ENCODE measurements at regions not wholly inside any gene's neighbourhood (a gene's known extent, or its start where the extent isn't known, plus 50 kb on each side); places are given as distances from the start of the nearest gene placed in this dataset.
"Not testable (repeated sequence)": the region's sequence is repeated elsewhere in the genome, so short reads cannot be mapped to it uniquely, and the experiment has no call there.

- H3K4me3 ChIP-seq (ENCODE audit: low read depth in 1 of 2, low read length in 2 of 2); H3K36me3 ChIP-seq (ENCODE audit: control insufficient read depth in 2 of 2, insufficient read depth in 2 of 2, low read length in 1 of 2); H3K4me1 ChIP-seq (ENCODE audit: control insufficient read depth in 2 of 2, insufficient read depth in 2 of 2, low read length in 1 of 2); H3K27ac ChIP-seq (ENCODE audit: low read depth in 2 of 2, low read length in 1 of 2); H3K9me3 ChIP-seq (ENCODE audit: control insufficient read depth in 2 of 2, insufficient read depth in 1 of 2, low read depth in 1 of 2, low read length in 1 of 2); H3K27me3 ChIP-seq (ENCODE audit: control insufficient read depth in 1 of 2, insufficient read depth in 2 of 2, low read length in 2 of 2): not testable (repeated sequence)
Observed at GRCh38 chr4:147168200-147168599, 222.5 kb upstream of the TTC29 start.

- 90 to 93% methylated on average over 1 of the region's 1 CpG for WGBS, 2 donors
- Histone ChIP-seq H3K4me3 (ENCODE audit: low read depth in 1 of 2, low read length in 2 of 2) (no peak overlapping the region), H3K36me3 (ENCODE audit: control insufficient read depth in 2 of 2, insufficient read depth in 2 of 2, low read length in 1 of 2) (no peaks in the 10 kb centered on the region), H3K27me3 (ENCODE audit: control insufficient read depth in 1 of 2, insufficient read depth in 2 of 2, low read length in 2 of 2) (no peaks in the 10 kb centered on the region), H3K27ac (ENCODE audit: low read depth in 2 of 2, low read length in 1 of 2) (no peak overlapping the region), H3K4me1 (ENCODE audit: control insufficient read depth in 2 of 2, insufficient read depth in 2 of 2, low read length in 1 of 2) (no peaks in the 10 kb centered on the region), H3K9me3 (ENCODE audit: control insufficient read depth in 2 of 2, insufficient read depth in 1 of 2, low read depth in 1 of 2, low read length in 1 of 2) (no peaks in the 10 kb centered on the region)
Observed at GRCh38 chr4:147173322-147173721, 227.7 kb upstream of the TTC29 start.

GRCh38 chr4:147173797-147174432, 228.3 kb upstream of the TTC29 start:
- H3K27me3 ChIP-seq (ENCODE audit: control insufficient read depth in 1 of 2, insufficient read depth in 2 of 2, low read length in 2 of 2), result no peaks in the 10 kb centered on the region
- H3K9me3 ChIP-seq (ENCODE audit: control insufficient read depth in 2 of 2, insufficient read depth in 1 of 2, low read depth in 1 of 2, low read length in 1 of 2), result no peaks in the 10 kb centered on the region
- no peaks in the 10 kb centered on the region for H3K36me3 ChIP-seq (ENCODE audit: control insufficient read depth in 2 of 2, insufficient read depth in 2 of 2, low read length in 1 of 2)
- no peaks in the 10 kb centered on the region for H3K4me1 ChIP-seq (ENCODE audit: control insufficient read depth in 2 of 2, insufficient read depth in 2 of 2, low read length in 1 of 2)
- 65 to 75% methylated on average over 7 of the region's 7 CpGs for WGBS, 2 donors
- no peak overlapping the region for H3K4me3 ChIP-seq (ENCODE audit: low read depth in 1 of 2, low read length in 2 of 2)
- no peak overlapping the region for H3K27ac ChIP-seq (ENCODE audit: low read depth in 2 of 2, low read length in 1 of 2)

GRCh38 chr4:147174591-147174990, 228.9 kb upstream of the TTC29 start:
- no peak overlapping the region for H3K4me3 ChIP-seq (ENCODE audit: low read depth in 1 of 2, low read length in 2 of 2)
- H3K36me3 ChIP-seq (ENCODE audit: control insufficient read depth in 2 of 2, insufficient read depth in 2 of 2, low read length in 1 of 2), result no peaks in the 10 kb centered on the region
- no peaks in the 10 kb centered on the region for H3K27me3 ChIP-seq (ENCODE audit: control insufficient read depth in 1 of 2, insufficient read depth in 2 of 2, low read length in 2 of 2)
- H3K27ac ChIP-seq (ENCODE audit: low read depth in 2 of 2, low read length in 1 of 2), result no peak overlapping the region
- WGBS, 2 donors, result 71 to 73% methylated on average over 1 of the region's 1 CpG
- H3K4me1 ChIP-seq (ENCODE audit: control insufficient read depth in 2 of 2, insufficient read depth in 2 of 2, low read length in 1 of 2), result no peaks in the 10 kb centered on the region
- H3K9me3 ChIP-seq (ENCODE audit: control insufficient read depth in 2 of 2, insufficient read depth in 1 of 2, low read depth in 1 of 2, low read length in 1 of 2), result no peaks in the 10 kb centered on the region

- Histone ChIP-seq H3K4me1 (ENCODE audit: control insufficient read depth in 2 of 2, insufficient read depth in 2 of 2, low read length in 1 of 2) (no peaks in the 10 kb centered on the region), H3K9me3 (ENCODE audit: control insufficient read depth in 2 of 2, insufficient read depth in 1 of 2, low read depth in 1 of 2, low read length in 1 of 2) (no peaks in the 10 kb centered on the region), H3K36me3 (ENCODE audit: control insufficient read depth in 2 of 2, insufficient read depth in 2 of 2, low read length in 1 of 2) (no peaks in the 10 kb centered on the region), H3K27me3 (ENCODE audit: control insufficient read depth in 1 of 2, insufficient read depth in 2 of 2, low read length in 2 of 2) (no peaks in the 10 kb centered on the region), H3K27ac (ENCODE audit: low read depth in 2 of 2, low read length in 1 of 2) (no peak overlapping the region), H3K4me3 (ENCODE audit: low read depth in 1 of 2, low read length in 2 of 2) (no peak overlapping the region)
- WGBS, 2 donors, result 76 to 90% methylated on average over 1 of the region's 1 CpG
Observed at GRCh38 chr4:147175460-147176025, 229.9 kb upstream of the TTC29 start.

- H3K36me3 ChIP-seq (ENCODE audit: control insufficient read depth in 2 of 2, insufficient read depth in 2 of 2, low read length in 1 of 2), result no peaks in the 10 kb centered on the region
- H3K9me3 ChIP-seq (ENCODE audit: control insufficient read depth in 2 of 2, insufficient read depth in 1 of 2, low read depth in 1 of 2, low read length in 1 of 2), result no peaks in the 10 kb centered on the region
- no peak overlapping the region for H3K27ac ChIP-seq (ENCODE audit: low read depth in 2 of 2, low read length in 1 of 2)
- no peaks in the 10 kb centered on the region for H3K27me3 ChIP-seq (ENCODE audit: control insufficient read depth in 1 of 2, insufficient read depth in 2 of 2, low read length in 2 of 2)
- no peaks in the 10 kb centered on the region for H3K4me1 ChIP-seq (ENCODE audit: control insufficient read depth in 2 of 2, insufficient read depth in 2 of 2, low read length in 1 of 2)
- 79 to 80% methylated on average over 2 of the region's 2 CpGs for WGBS, 2 donors
- no peak overlapping the region for H3K4me3 ChIP-seq (ENCODE audit: low read depth in 1 of 2, low read length in 2 of 2)
Observed at GRCh38 chr4:147182041-147182440, 236.4 kb upstream of the TTC29 start.

GRCh38 chr4:147192679-147193078, 247.0 kb upstream of the TTC29 start:
- H3K4me1 ChIP-seq (ENCODE audit: control insufficient read depth in 2 of 2, insufficient read depth in 2 of 2, low read length in 1 of 2), result no peaks in the 10 kb centered on the region
- no peak overlapping the region for H3K27ac ChIP-seq (ENCODE audit: low read depth in 2 of 2, low read length in 1 of 2)
- no peak overlapping the region for H3K4me3 ChIP-seq (ENCODE audit: low read depth in 1 of 2, low read length in 2 of 2)
- H3K27me3 ChIP-seq (ENCODE audit: control insufficient read depth in 1 of 2, insufficient read depth in 2 of 2, low read length in 2 of 2), result no peaks in the 10 kb centered on the region
- no peaks in the 10 kb centered on the region for H3K36me3 ChIP-seq (ENCODE audit: control insufficient read depth in 2 of 2, insufficient read depth in 2 of 2, low read length in 1 of 2)
- H3K9me3 ChIP-seq (ENCODE audit: control insufficient read depth in 2 of 2, insufficient read depth in 1 of 2, low read depth in 1 of 2, low read length in 1 of 2), result no peaks in the 10 kb centered on the region

GRCh38 chr4:147194114-147194513, 248.4 kb upstream of the TTC29 start:
- no peak overlapping the region for H3K27ac ChIP-seq (ENCODE audit: low read depth in 2 of 2, low read length in 1 of 2)
- H3K9me3 ChIP-seq (ENCODE audit: control insufficient read depth in 2 of 2, insufficient read depth in 1 of 2, low read depth in 1 of 2, low read length in 1 of 2), result no peaks in the 10 kb centered on the region
- no peaks in the 10 kb centered on the region for H3K36me3 ChIP-seq (ENCODE audit: control insufficient read depth in 2 of 2, insufficient read depth in 2 of 2, low read length in 1 of 2)
- H3K27me3 ChIP-seq (ENCODE audit: control insufficient read depth in 1 of 2, insufficient read depth in 2 of 2, low read length in 2 of 2), result no peaks in the 10 kb centered on the region
- H3K4me3 ChIP-seq (ENCODE audit: low read depth in 1 of 2, low read length in 2 of 2), result no peak overlapping the region
- 56 to 58% methylated on average over 3 of the region's 3 CpGs for WGBS, 2 donors
- no peaks in the 10 kb centered on the region for H3K4me1 ChIP-seq (ENCODE audit: control insufficient read depth in 2 of 2, insufficient read depth in 2 of 2, low read length in 1 of 2)

GRCh38 chr4:147194604-147195003, 248.9 kb upstream of the TTC29 start:
- WGBS, 2 donors, result 70% methylated on average over 3 of the region's 3 CpGs
- no peak overlapping the region for H3K27ac ChIP-seq (ENCODE audit: low read depth in 2 of 2, low read length in 1 of 2)
- H3K36me3 ChIP-seq (ENCODE audit: control insufficient read depth in 2 of 2, insufficient read depth in 2 of 2, low read length in 1 of 2), result no peaks in the 10 kb centered on the region
- H3K9me3 ChIP-seq (ENCODE audit: control insufficient read depth in 2 of 2, insufficient read depth in 1 of 2, low read depth in 1 of 2, low read length in 1 of 2), result no peaks in the 10 kb centered on the region
- H3K4me1 ChIP-seq (ENCODE audit: control insufficient read depth in 2 of 2, insufficient read depth in 2 of 2, low read length in 1 of 2), result no peaks in the 10 kb centered on the region
- H3K27me3 ChIP-seq (ENCODE audit: control insufficient read depth in 1 of 2, insufficient read depth in 2 of 2, low read length in 2 of 2), result no peaks in the 10 kb centered on the region
- no peak overlapping the region for H3K4me3 ChIP-seq (ENCODE audit: low read depth in 1 of 2, low read length in 2 of 2)

- H3K9me3 ChIP-seq (ENCODE audit: control insufficient read depth in 2 of 2, insufficient read depth in 1 of 2, low read depth in 1 of 2, low read length in 1 of 2), result no peaks in the 10 kb centered on the region
- H3K27me3 ChIP-seq (ENCODE audit: control insufficient read depth in 1 of 2, insufficient read depth in 2 of 2, low read length in 2 of 2), result no peaks in the 10 kb centered on the region
- no peak overlapping the region for H3K27ac ChIP-seq (ENCODE audit: low read depth in 2 of 2, low read length in 1 of 2)
- H3K4me3 ChIP-seq (ENCODE audit: low read depth in 1 of 2, low read length in 2 of 2), result no peak overlapping the region
- H3K4me1 ChIP-seq (ENCODE audit: control insufficient read depth in 2 of 2, insufficient read depth in 2 of 2, low read length in 1 of 2), result no peaks in the 10 kb centered on the region
- WGBS, 2 donors, result 90 to 92% methylated on average over 2 of the region's 2 CpGs
- H3K36me3 ChIP-seq (ENCODE audit: control insufficient read depth in 2 of 2, insufficient read depth in 2 of 2, low read length in 1 of 2), result no peaks in the 10 kb centered on the region
Observed at GRCh38 chr4:147195386-147195785, 249.7 kb upstream of the TTC29 start.

Measured in esophagus (tissue), 2 donors.